AML-193 (cell line): ENCODE measurements at regions not wholly inside any gene's neighbourhood (a gene's known extent, or its start where the extent isn't known, plus 50 kb on each side); places are given as distances from the start of the nearest gene placed in this dataset.
"Not testable (repeated sequence)": the region's sequence is repeated elsewhere in the genome, so short reads cannot be mapped to it uniquely, and the experiment has no call there.

ENCODE experiments used
- DNase-seq, 2 experiments: peaks; one replicate each; lab custom pipeline; 2025; lab: John Stamatoyannopoulos, UW

GRCh38 chr7:46934198-46934825, 647.6 kb downstream of the TNS3 start:
- DNase-seq: no peak

GRCh38 chr7:46933596-46933995, 648.3 kb downstream of the TNS3 start:
- no peak for DNase-seq

- DNase-seq: no peak
Measured at GRCh38 chr7:46932676-46933424, 649.1 kb downstream of the TNS3 start.

GRCh38 chr7:46932306-46932675, 649.6 kb downstream of the TNS3 start:
- DNase-seq: no peak

- DNase-seq: no peak
Measured at GRCh38 chr7:46930366-46930765, 651.5 kb downstream of the TNS3 start.

- no peak for DNase-seq
Measured at GRCh38 chr7:46929359-46929758, 652.6 kb downstream of the TNS3 start.

- no peak for DNase-seq
Measured at GRCh38 chr7:46928719-46929118, 653.2 kb downstream of the TNS3 start.

- DNase-seq: no peak
Measured at GRCh38 chr7:46927131-46927810, 654.6 kb downstream of the TNS3 start.

GRCh38 chr7:46916581-46916980, 665.3 kb downstream of the TNS3 start:
- no peak for DNase-seq

- DNase-seq: no peak
Measured at GRCh38 chr7:46912692-46913091, 669.2 kb downstream of the TNS3 start.

GRCh38 chr7:46909601-46910051, 672.3 kb downstream of the TNS3 start:
- no peak for DNase-seq

GRCh38 chr7:46908770-46909169, 673.1 kb downstream of the TNS3 start:
- no peak for DNase-seq

GRCh38 chr7:46904523-46904922, 677.4 kb downstream of the TNS3 start:
- not testable (repeated sequence) for DNase-seq

- DNase-seq: no peak
Measured at GRCh38 chr7:46902463-46902862, 679.4 kb downstream of the TNS3 start.

- no peak for DNase-seq
Measured at GRCh38 chr7:46900312-46901263, 681.3 kb downstream of the TNS3 start.

GRCh38 chr7:46897381-46897780, 684.5 kb downstream of the TNS3 start:
- no peak for DNase-seq

- DNase-seq: no peak
Measured at GRCh38 chr7:46886669-46887374, 695.1 kb downstream of the TNS3 start.

GRCh38 chr7:46885167-46885566, 696.7 kb downstream of the TNS3 start:
- no peak for DNase-seq

GRCh38 chr7:46881507-46882127, 700.3 kb downstream of the TNS3 start:
- DNase-seq: no peak

- DNase-seq: no peak
Measured at GRCh38 chr7:46880508-46881196, 701.3 kb downstream of the TNS3 start.
